B cell (primary cell): ENCODE measurements at regions not wholly inside any gene's neighbourhood (a gene's known extent, or its start where the extent isn't known, plus 50 kb on each side); places are given as distances from the start of the nearest gene placed in this dataset.

Experiments
- ATAC-seq: fragments of 200-7000 bp; cut with Tn5 transposase; one replicate; pipeline ENCODE4 v1.10.0; 2021; ENCODE audit warnings: low read depth, mild to moderate bottlenecking, moderate number of reproducible peaks, moderate library complexity
- CTCF ChIA-PET: fragments of 350-600 bp; sonication (Branson Sonifier 250); formaldehyde crosslinking; loops from one replicate; lab custom pipeline; 2021; ENCODE audit warnings: antibody characterized with exemption, inconsistent platforms; lab: Charles Lee
- POLR2A ChIA-PET: fragments of 350-600 bp; sonication (Branson Sonifier 250); formaldehyde crosslinking; loops from one replicate; lab custom pipeline; 2021; ENCODE audit warnings: antibody characterized with exemption; lab: Charles Lee
- DNase-seq: peaks from one replicate; pipeline ENCODE4 v3.0.0; 2013
- H2AFZ ChIP-seq: 2 replicates; pipeline ENCODE4 v1.6.1; 2012; ENCODE audit warnings: mild to moderate bottlenecking, low read depth, low read length; ENCODE audit not compliant: insufficient read depth, poor library complexity, severe bottlenecking
- H3K27ac ChIP-seq, 2 donors: 1 replicate in 1 of 2; 2 replicates in 1 of 2; pipeline ENCODE4 v1.5.1; 2012 to 2013; ENCODE audit warnings: low read length in 2 of 2, mild to moderate bottlenecking in 2 of 2, moderate library complexity in 1 of 2
- H3K27me3 ChIP-seq, 4 experiments: fragments of 200-600 bp in 1 of 4; sonication (generic) in 1 of 4; replicated peaks in 1 of 4; 1 replicate in 2 of 4; 2 replicates in 2 of 4; pipeline versions ENCODE4 v1.6.1 to v1.7.0; 2013 to 2016; ENCODE audit warnings: low read length in 3 of 4, mild to moderate bottlenecking in 2 of 4, mixed read lengths in 1 of 4, moderate library complexity in 1 of 4; ENCODE audit not compliant: insufficient read depth in 4 of 4, control insufficient read depth in 3 of 4; ENCODE audit errors: control extremely low read depth in 1 of 4
- H3K36me3 ChIP-seq, 2 experiments: replicated peaks in 1 of 2; 1 replicate in 1 of 2; 2 replicates in 1 of 2; pipeline versions ENCODE4 v1.6.1 to v1.7.1; 2013; ENCODE audit warnings: low read length in 1 of 2; ENCODE audit not compliant: insufficient read depth in 2 of 2, control insufficient read depth in 1 of 2; ENCODE audit errors: control extremely low read depth in 1 of 2, extremely low read depth in 1 of 2
- H3K4me1 ChIP-seq, 2 donors: fragments of 200-600 bp in 1 of 2; sonication (generic) in 1 of 2; 1 replicate in 1 of 2; 2 replicates in 1 of 2; pipeline versions ENCODE4 v1.5.1 to v1.6.1; 2013 to 2017; ENCODE audit warnings: low read length in 2 of 2; ENCODE audit not compliant: control insufficient read depth in 2 of 2, insufficient read depth in 2 of 2
- H3K4me2 ChIP-seq: replicated peaks from 2 replicates; pipeline ENCODE3; 2012; ENCODE audit warnings: mild to moderate bottlenecking, low read depth, low read length; ENCODE audit not compliant: poor library complexity, severe bottlenecking
- H3K4me3 ChIP-seq, 5 experiments: fragments of 200-600 bp in 1 of 5; sonication (generic) in 1 of 5; 1 replicate in 3 of 5; 2 replicates in 2 of 5; pipeline versions ENCODE4 v1.5.1 to v1.7.0; 2011 to 2016; ENCODE audit warnings: low read length in 4 of 5, mild to moderate bottlenecking in 4 of 5, low read depth in 2 of 5, control low read depth in 1 of 5, moderate library complexity in 1 of 5; ENCODE audit not compliant: insufficient read depth in 1 of 5; ENCODE audit errors: control extremely low read depth in 1 of 5, extremely low read depth in 1 of 5
- H3K79me2 ChIP-seq: fragments of 200-600 bp; sonication (generic); one replicate; pipeline ENCODE4 v1.6.0; 2016; ENCODE audit warnings: low read length; ENCODE audit not compliant: control insufficient read depth, insufficient read depth
- H3K9ac ChIP-seq: fragments of 200-600 bp; sonication (generic); 2 replicates; pipeline ENCODE4 v1.6.1; 2017; ENCODE audit warnings: mild to moderate bottlenecking, low read length, moderate library complexity
- H3K9me3 ChIP-seq, 3 donors: one replicate each; pipeline versions ENCODE4 v1.6.1 to v1.7.1; 2013; ENCODE audit warnings: low read length in 2 of 3; ENCODE audit not compliant: control insufficient read depth in 2 of 3, insufficient read depth in 1 of 3; ENCODE audit errors: control extremely low read depth in 1 of 3
- H4K20me1 ChIP-seq: 2 replicates; pipeline ENCODE4 v1.6.0; 2012; ENCODE audit warnings: mild to moderate bottlenecking, low read length; ENCODE audit not compliant: insufficient read depth, control insufficient read depth, poor library complexity, severe bottlenecking
- H3K27ac Mint-ChIP-seq: one replicate; pipeline ENCODE4 v1.8.0; 2021; ENCODE audit warnings: mixed read lengths
- H3K27me3 Mint-ChIP-seq: one replicate; pipeline ENCODE4 v1.8.0; 2021; ENCODE audit warnings: mixed read lengths
- H3K4me1 Mint-ChIP-seq: one replicate; pipeline ENCODE4 v1.8.0; 2021; ENCODE audit warnings: mixed read lengths
- H3K4me3 Mint-ChIP-seq: one replicate; pipeline ENCODE4 v1.8.0; 2021; ENCODE audit warnings: mixed read lengths
- H3K9me3 Mint-ChIP-seq: one replicate; pipeline ENCODE4 v1.8.0; 2022; ENCODE audit warnings: mixed read lengths; ENCODE audit not compliant: insufficient read depth
- CTCF ChIP-seq: fragments of 200-600 bp; IDR thresholded peaks from one replicate; pipeline ENCODE4 v1.8.0; 2022; ENCODE audit warnings: antibody characterized with exemption, mild to moderate bottlenecking
- EZH2 ChIP-seq: IDR thresholded peaks from 2 replicates; pipeline ENCODE4 v1.6.1; 2012; ENCODE audit warnings: borderline replicate concordance, low read depth, mild to moderate bottlenecking, moderate library complexity, low read length; ENCODE audit not compliant: insufficient read depth, poor library complexity, severe bottlenecking
- WGBS: methylation state at CpG from one replicate; pipeline ENCODE4 v1.1.5; 2013; ENCODE audit warnings: missing lambda C conversion rate; ENCODE audit not compliant: insufficient coverage; 5-methylcytosine and 5-hydroxymethylcytosine counted together
- intact Hi-C: fragments of 100-400 bp; cut with micrococcal nuclease; formaldehyde crosslinking; loops from one replicate; pipeline ENCODE4 v1.10.0; 2022

- no peaks in the 10 kb centered on the region for H3K9me3 ChIP-seq
- intact Hi-C loops, result no loop called here
- ChIA-PET CTCF (interaction anchor here (0.9 kb wide), 1 partner anchor 19 kb away, joined by 3 read pairs; no protein-coding TSS in a partner anchor), POLR2A (no interaction called here)
- no peak overlapping the region for H3K27ac Mint-ChIP-seq
- no peaks in the 10 kb centered on the region for H3K9me3 Mint-ChIP-seq
- no peak overlapping the region for H3K9ac ChIP-seq
- H3K27ac ChIP-seq, result no peak overlapping the region
- no peak for TF ChIP-seq EZH2
- TF ChIP-seq CTCF, result no peak
- 97% methylated on average over 3 of the region's 3 CpGs for WGBS
- H3K27me3 Mint-ChIP-seq, result no peaks in the 10 kb centered on the region
- no peak for ATAC-seq
- no peak overlapping the region for H3K4me2 ChIP-seq
- no peak for DNase-seq
- H3K4me1 ChIP-seq, result no peaks in the 10 kb centered on the region
- H3K4me3 Mint-ChIP-seq, result no peak overlapping the region
- H3K36me3 ChIP-seq, result no peaks in the 10 kb centered on the region
- H3K79me2 ChIP-seq, result no peaks in the 10 kb centered on the region
- no peak overlapping the region for H3K4me3 ChIP-seq
- H2AFZ ChIP-seq, result no peak overlapping the region
- no peaks in the 10 kb centered on the region for H4K20me1 ChIP-seq
- no peaks in the 10 kb centered on the region for H3K4me1 Mint-ChIP-seq
- no peaks in the 10 kb centered on the region for H3K27me3 ChIP-seq
These were observed 135.5 kb upstream of the PZP start for GRCh38 chr12:9343731-9344130.

- ATAC-seq (no peak), DNase-seq (no peak)
- no peaks in the 10 kb centered on the region for H3K4me1 ChIP-seq
- ChIA-PET POLR2A (no interaction called here), CTCF (interaction anchor here (0.9 to 1.4 kb wide), 3 partner anchors 10 to 20 kb away, joined by 3 to 5 read pairs (median 4); no protein-coding TSS in a partner anchor)
- no peaks in the 10 kb centered on the region for H4K20me1 ChIP-seq
- H3K4me2 ChIP-seq, result no peak overlapping the region
- Mint-ChIP-seq H3K4me3 (no peak overlapping the region), H3K27ac (no peak overlapping the region), H3K27me3 (no peaks in the 10 kb centered on the region), H3K9me3 (no peaks in the 10 kb centered on the region), H3K4me1 (no peaks in the 10 kb centered on the region)
- no peaks in the 10 kb centered on the region for H3K9me3 ChIP-seq
- H3K79me2 ChIP-seq, result no peaks in the 10 kb centered on the region
- H3K27ac ChIP-seq, result no peak overlapping the region
- intact Hi-C loops, result no loop called here
- no peaks in the 10 kb centered on the region for H3K27me3 ChIP-seq
- H3K9ac ChIP-seq, result no peak overlapping the region
- no peak for TF ChIP-seq EZH2
- no peak for TF ChIP-seq CTCF
- no peaks in the 10 kb centered on the region for H3K36me3 ChIP-seq
- no peak overlapping the region for H2AFZ ChIP-seq
- no peak overlapping the region for H3K4me3 ChIP-seq
- WGBS, result 100% methylated on average over 1 of the region's 3 CpGs
These were observed 134.6 kb upstream of the PZP start for GRCh38 chr12:9342614-9343353.
